GM18520 (cell line): ENCODE measurements at regions not wholly inside any gene's neighbourhood (a gene's known extent, or its start where the extent isn't known, plus 50 kb on each side); places are given as distances from the start of the nearest gene placed in this dataset.
"Not testable (repeated sequence)": the region's sequence is repeated elsewhere in the genome, so short reads cannot be mapped to it uniquely, and the experiment has no call there.

Experiments
- ATAC-seq: cut with Tn5 transposase; IDR thresholded peaks from one replicate; pipeline ENCODE4 v1.9.1; 2021; ENCODE audit not compliant: unreplicated experiment

- no peak for ATAC-seq
Observed at GRCh38 chr7:83749495-83749894, 100.6 kb upstream of the SEMA3E start.

- no peak for ATAC-seq
Observed at GRCh38 chr7:83739527-83739926, 90.6 kb upstream of the SEMA3E start.

GRCh38 chr7:83738291-83738835, 89.4 kb upstream of the SEMA3E start:
- ATAC-seq, result no peak

GRCh38 chr7:83732305-83732704, 83.4 kb upstream of the SEMA3E start:
- no peak for ATAC-seq

GRCh38 chr7:83731154-83731553, 82.2 kb upstream of the SEMA3E start:
- ATAC-seq, result no peak

GRCh38 chr7:83716923-83717322, 68.0 kb upstream of the SEMA3E start:
- ATAC-seq, result not testable (repeated sequence)

- ATAC-seq, result no peak
Observed at GRCh38 chr7:83708531-83708930, 59.6 kb upstream of the SEMA3E start.

GRCh38 chr7:83704564-83704963, 55.6 kb upstream of the SEMA3E start:
- ATAC-seq, result no peak

- no peak for ATAC-seq
Observed at GRCh38 chr7:83702446-83702845, 53.5 kb upstream of the SEMA3E start.

- ATAC-seq, result no peak
Observed at GRCh38 chr7:83701736-83702135, 52.8 kb upstream of the SEMA3E start.
